Lower leg skin (tissue), 4 donors: ENCODE measurements at regions not wholly inside any gene's neighbourhood (a gene's known extent, or its start where the extent isn't known, plus 50 kb on each side); places are given as distances from the start of the nearest gene placed in this dataset.

Experiments used
- DNase-seq, 2 donors: peaks; one replicate each; pipeline ENCODE4 v3.0.0-alpha.2; 2019; ENCODE audit warnings: low spot score in 2 of 2
- H3K4me3 ChIP-seq: fragments of 200-600 bp; sonication (generic); 2 replicates; pipeline ENCODE4 v1.5.1; 2017; ENCODE audit warnings: mild to moderate bottlenecking, low read depth; ENCODE audit not compliant: poor library complexity, severe bottlenecking
- CTCF ChIP-seq, 3 donors: fragments of 450-650 bp; IDR thresholded peaks; one replicate each; pipeline ENCODE4 v1.5.1; 2016; ENCODE audit warnings: antibody characterized with exemption in 3 of 3, mild to moderate bottlenecking in 3 of 3, moderate library complexity in 2 of 3
- POLR2A ChIP-seq, 2 donors: fragments of 450-650 bp; IDR thresholded peaks; one replicate each; pipeline ENCODE4 v1.6.1; 2016 to 2017; ENCODE audit warnings: antibody characterized with exemption in 2 of 2, mild to moderate bottlenecking in 1 of 2, moderate library complexity in 1 of 2
- WGBS, 2 donors: methylation state at CpG; one replicate each; pipeline ENCODE4 v1.1.5; 2018; 5-methylcytosine and 5-hydroxymethylcytosine counted together
- intact Hi-C: fragments of 100-400 bp; cut with DNase I; formaldehyde crosslinking; loops from one replicate; pipeline ENCODE4 v1.15.0; 2023; ENCODE audit warnings: low total_unique reads

DNA sequence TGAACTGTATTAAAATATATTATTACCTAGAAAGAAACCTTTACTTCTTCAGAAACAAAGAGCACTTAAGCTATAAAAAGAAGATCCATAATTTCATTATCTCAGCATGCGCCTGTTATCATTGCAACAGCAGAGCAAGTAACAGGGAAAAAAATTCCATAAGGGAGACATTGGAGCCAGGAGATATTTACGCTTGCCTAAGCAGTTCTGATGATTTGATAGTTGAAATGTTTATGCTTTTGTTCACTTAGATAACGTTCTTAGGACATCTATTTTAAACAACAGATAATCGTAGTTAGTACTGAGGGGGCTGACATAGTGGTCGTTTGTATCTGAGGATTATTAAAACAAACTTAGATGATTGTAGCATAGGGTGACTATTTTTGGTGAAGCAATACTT lies 252.5 kb downstream of the NNT start:
- TF ChIP-seq POLR2A (IDR thresholded peaks at IDR 0.05), result no peak
- TF ChIP-seq CTCF (IDR thresholded peaks at IDR 0.05), result no peak

DNA sequence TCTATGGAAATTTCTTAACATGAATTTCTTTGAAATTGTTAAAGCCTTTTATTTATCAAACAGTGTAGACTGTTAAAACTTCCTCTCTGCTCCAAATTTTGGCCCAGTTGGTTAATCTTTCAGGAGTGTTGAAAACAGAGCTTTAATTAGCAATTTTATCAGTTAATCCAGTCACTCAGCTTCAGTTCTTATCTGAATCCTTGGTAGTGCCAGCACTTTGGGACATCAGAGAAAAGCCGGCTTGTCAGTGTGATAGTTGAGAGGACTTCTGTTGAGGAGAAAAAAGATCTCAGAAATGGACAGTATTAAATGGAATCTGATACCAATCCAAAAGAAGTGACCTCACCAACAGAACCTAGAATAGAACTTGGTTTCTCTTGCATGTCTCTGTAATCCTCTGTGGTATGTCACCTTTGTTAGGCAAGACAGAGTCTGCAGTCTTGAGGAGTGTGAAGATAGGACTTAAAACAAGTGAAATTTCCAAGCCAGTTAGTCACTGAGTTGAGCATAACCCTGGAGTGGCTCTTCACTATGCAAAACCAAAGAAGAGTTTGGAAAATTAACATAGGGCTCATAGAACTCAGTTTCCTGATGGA lies 251.8 kb downstream of the NNT start:
- no peak for DNase-seq
- no peak overlapping the region for H3K4me3 ChIP-seq
- WGBS, 2 donors, result 86% methylated on average over 1 of the region's 1 CpG
- TF ChIP-seq CTCF (IDR thresholded peaks at IDR 0.05) (no peak), POLR2A (IDR thresholded peaks at IDR 0.05) (no peak)
- intact Hi-C loops, result no loop called here

More for the DNA sequence above, 252.5 kb downstream of the NNT start:
- WGBS, 2 donors, result 67 to 77% methylated on average over 5 of the region's 5 CpGs
- no peak overlapping the region for H3K4me3 ChIP-seq
- intact Hi-C loops, result no loop called here
- no peak for DNase-seq

DNA sequence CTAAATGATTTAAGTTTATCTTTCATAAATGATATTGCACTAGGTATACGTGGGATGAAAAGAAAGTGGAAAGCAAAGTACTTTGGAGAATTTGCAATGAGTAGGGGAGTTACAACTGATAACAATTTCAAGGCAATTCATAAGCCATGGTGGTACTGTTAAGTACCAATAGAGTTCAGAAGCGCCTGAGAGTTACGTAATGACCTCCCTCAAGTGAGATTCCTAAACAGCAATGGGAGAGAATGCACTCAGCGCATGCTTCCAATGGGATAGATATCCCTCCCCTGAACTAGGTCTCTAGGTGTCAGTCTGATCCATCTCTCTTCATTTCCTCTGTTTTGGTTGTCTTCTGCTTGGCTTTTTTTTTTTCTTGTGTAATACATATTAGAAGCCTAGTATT lies 249.3 kb downstream of the NNT start:
- intact Hi-C loops, result no loop called here
- no peak for DNase-seq
- 88 to 89% methylated on average over 4 of the region's 4 CpGs for WGBS, 2 donors
- TF ChIP-seq CTCF (IDR thresholded peaks at IDR 0.05) (no peak), POLR2A (IDR thresholded peaks at IDR 0.05) (no peak)
- H3K4me3 ChIP-seq, result no peak overlapping the region

- H3K4me3 ChIP-seq, result no peak overlapping the region
- DNase-seq, result no peak
- WGBS, 2 donors, result 74 to 85% methylated on average over 7 of the region's 7 CpGs
- no peak for TF ChIP-seq POLR2A (IDR thresholded peaks at IDR 0.05)
- TF ChIP-seq CTCF (IDR thresholded peaks at IDR 0.05), result no peak
- intact Hi-C loops, result no loop called here
Measured at GRCh38 chr5:43851741-43852140, 248.8 kb downstream of the NNT start.

GRCh38 chr5:43840424-43841125 lies 237.6 kb downstream of the NNT start:
- no peak for DNase-seq
- intact Hi-C loops, result no loop called here
- H3K4me3 ChIP-seq, result no peak overlapping the region
- 65 to 73% methylated on average over 4 of the region's 4 CpGs for WGBS, 2 donors
- TF ChIP-seq CTCF (IDR thresholded peaks at IDR 0.05) (no peak), POLR2A (IDR thresholded peaks at IDR 0.05) (no peak)

GRCh38 chr5:43839218-43839617 lies 236.2 kb downstream of the NNT start:
- no peak for DNase-seq
- H3K4me3 ChIP-seq, result no peak overlapping the region
- intact Hi-C loops, result no loop called here
- no peak for TF ChIP-seq CTCF (IDR thresholded peaks at IDR 0.05)
- no peak for TF ChIP-seq POLR2A (IDR thresholded peaks at IDR 0.05)
